Neural progenitor cell (in vitro differentiated cells): ENCODE measurements at regions not wholly inside any gene's neighbourhood (a gene's known extent, or its start where the extent isn't known, plus 50 kb on each side); places are given as distances from the start of the nearest gene placed in this dataset.
"Not testable (repeated sequence)": the region's sequence is repeated elsewhere in the genome, so short reads cannot be mapped to it uniquely, and the experiment has no call there.

Experiments
- DNase-seq: peaks from one replicate; pipeline ENCODE4 v3.0.0-alpha.2; 2016; ENCODE audit warnings: low spot score
- H2AFZ ChIP-seq: fragments of 200-600 bp; sonication (generic); replicated peaks from 2 replicates; pipeline ENCODE4 v1.6.1; 2016; ENCODE audit warnings: antibody characterized with exemption
- H3F3A ChIP-seq: fragments of 200-600 bp; sonication (generic); 2 replicates; pipeline ENCODE4 v1.6.1; 2016; ENCODE audit warnings: antibody characterized with exemption, low read depth
- H3K27ac ChIP-seq: fragments of 200-600 bp; sonication (generic); 2 replicates; pipeline ENCODE4 v1.5.1; 2016; ENCODE audit warnings: mild to moderate bottlenecking
- H3K27me3 ChIP-seq: fragments of 200-600 bp; sonication (generic); 2 replicates; pipeline ENCODE4 v1.6.1; 2016; ENCODE audit warnings: mild to moderate bottlenecking, moderate library complexity
- H3K36me3 ChIP-seq: fragments of 200-600 bp; sonication (generic); 2 replicates; pipeline ENCODE4 v1.5.1; 2016
- H3K4me1 ChIP-seq: fragments of 200-600 bp; sonication (generic); 2 replicates; pipeline ENCODE4 v1.6.1; 2016; ENCODE audit warnings: mixed run types
- H3K4me2 ChIP-seq: fragments of 200-600 bp; sonication (generic); 2 replicates; pipeline ENCODE4 v1.6.1; 2016
- H3K4me3 ChIP-seq: fragments of 200-600 bp; sonication (generic); 2 replicates; pipeline ENCODE4 v1.5.1; 2016
- H3K79me2 ChIP-seq: fragments of 200-600 bp; sonication (generic); 2 replicates; pipeline ENCODE4 v1.6.1; 2016; ENCODE audit warnings: low read depth
- H3K9ac ChIP-seq: fragments of 200-600 bp; sonication (generic); 2 replicates; pipeline ENCODE4 v1.6.1; 2016
- H3K9me3 ChIP-seq: fragments of 200-600 bp; sonication (generic); 2 replicates; pipeline ENCODE4 v1.5.1; 2016; ENCODE audit warnings: low read depth
- H4K20me1 ChIP-seq: fragments of 200-600 bp; sonication (generic); 2 replicates; pipeline ENCODE4 v1.6.1; 2016; ENCODE audit warnings: low read depth
- H3K27ac Mint-ChIP-seq: 3 replicates; pipeline ENCODE4 v1.8.0; 2021; ENCODE audit warnings: mixed read lengths
- H3K27me3 Mint-ChIP-seq: 2 replicates; pipeline ENCODE4 v1.8.0; 2022; ENCODE audit warnings: low read depth, mild to moderate bottlenecking, inconsistent platforms, moderate library complexity, mixed read lengths; ENCODE audit not compliant: insufficient read depth
- H3K36me3 Mint-ChIP-seq: 3 replicates; pipeline ENCODE4 v1.8.0; 2021; ENCODE audit warnings: mixed read lengths
- H3K4me1 Mint-ChIP-seq: 3 replicates; pipeline ENCODE4 v1.8.0; 2021; ENCODE audit warnings: mixed read lengths
- H3K4me3 Mint-ChIP-seq: 3 replicates; pipeline ENCODE4 v1.8.0; 2021; ENCODE audit warnings: mild to moderate bottlenecking, moderate library complexity, mixed read lengths
- H3K9me3 Mint-ChIP-seq: 3 replicates; pipeline ENCODE4 v1.8.0; 2020; ENCODE audit warnings: mixed read lengths

- H3K4me3 ChIP-seq, H3F3A ChIP-seq, H3K9me3 Mint-ChIP-seq, H3K36me3 ChIP-seq, H3K4me3 Mint-ChIP-seq, H3K9me3 ChIP-seq, H3K27ac ChIP-seq, H3K79me2 ChIP-seq, H3K27me3 ChIP-seq, H3K9ac ChIP-seq, H2AFZ ChIP-seq, H3K36me3 Mint-ChIP-seq, DNase-seq, H3K4me2 ChIP-seq, H4K20me1 ChIP-seq, H3K27me3 Mint-ChIP-seq: not testable (repeated sequence)
- peaks cover 14% of the 10 kb centered on the region for H3K4me1 ChIP-seq
- peaks cover 53% of the 10 kb centered on the region for H3K4me1 Mint-ChIP-seq
- peak overlapping the region; percentile 65 for H3K27ac Mint-ChIP-seq
Observed at GRCh38 chr11:67886207-67886606, 117.7 kb downstream of the UNC93B1 start.

- not testable (repeated sequence) for H3K27ac Mint-ChIP-seq, H3K4me3 Mint-ChIP-seq, H3K27me3 Mint-ChIP-seq
Observed at GRCh38 chr11:67885574-67885973, 118.3 kb downstream of the UNC93B1 start.

GRCh38 chr11:67884761-67885558, 118.9 kb downstream of the UNC93B1 start:
- H3K9me3 Mint-ChIP-seq, H3K27me3 ChIP-seq, H4K20me1 ChIP-seq, H3K27me3 Mint-ChIP-seq, H3F3A ChIP-seq, H3K9ac ChIP-seq, H3K79me2 ChIP-seq, H3K36me3 ChIP-seq, H3K4me3 ChIP-seq, H3K27ac ChIP-seq, H3K9me3 ChIP-seq, H3K36me3 Mint-ChIP-seq: not testable (repeated sequence)
- peak overlapping the region; percentile 5 for H3K4me3 Mint-ChIP-seq
- Histone ChIP-seq H3K4me1 (peaks cover 14% of the 10 kb centered on the region), H3K4me2 (peak overlapping the region; percentile 45), H2AFZ (peak overlapping the region; percentile 26)
- peak; percentile 5 for DNase-seq
- H3K27ac Mint-ChIP-seq, result peak overlapping the region; percentile 88
- H3K4me1 Mint-ChIP-seq, result peaks cover 49% of the 10 kb centered on the region

More at GRCh38 chr11:67885574-67885973, 118.3 kb downstream of the UNC93B1 start:
- H3F3A ChIP-seq, H3K4me3 ChIP-seq, H3K27me3 ChIP-seq, DNase-seq, H3K9me3 ChIP-seq, H4K20me1 ChIP-seq, H3K36me3 Mint-ChIP-seq, H3K36me3 ChIP-seq, H3K27ac ChIP-seq, H2AFZ ChIP-seq, H3K9ac ChIP-seq, H3K9me3 Mint-ChIP-seq, H3K4me2 ChIP-seq, H3K79me2 ChIP-seq: not testable (repeated sequence)
- peaks cover 49% of the 10 kb centered on the region for H3K4me1 Mint-ChIP-seq
- H3K4me1 ChIP-seq, result peaks cover 14% of the 10 kb centered on the region

- DNase-seq, H3K36me3 Mint-ChIP-seq, H4K20me1 ChIP-seq, H3K27ac ChIP-seq, H3K4me3 ChIP-seq, H3K9me3 ChIP-seq, H3K9me3 Mint-ChIP-seq, H3K36me3 ChIP-seq, H3K79me2 ChIP-seq, H3F3A ChIP-seq, H3K4me3 Mint-ChIP-seq, H3K27me3 Mint-ChIP-seq, H3K9ac ChIP-seq, H3K27me3 ChIP-seq: not testable (repeated sequence)
- H3K4me1 Mint-ChIP-seq, result peaks cover 49% of the 10 kb centered on the region
- Histone ChIP-seq H3K4me1 (peaks cover 14% of the 10 kb centered on the region), H2AFZ (peak overlapping the region; percentile 26), H3K4me2 (peak overlapping the region; percentile 45)
- peak overlapping the region; percentile 55 for H3K27ac Mint-ChIP-seq
Observed at GRCh38 chr11:67884073-67884757, 119.7 kb downstream of the UNC93B1 start.

- not testable (repeated sequence) for H3K4me3 Mint-ChIP-seq, H3K4me3 ChIP-seq, H3K36me3 ChIP-seq, H3K9me3 ChIP-seq, H3K9ac ChIP-seq, H3K36me3 Mint-ChIP-seq, H3F3A ChIP-seq, H3K27ac ChIP-seq, H3K79me2 ChIP-seq, H3K27me3 Mint-ChIP-seq, H3K27me3 ChIP-seq, H2AFZ ChIP-seq, H3K9me3 Mint-ChIP-seq, H3K4me2 ChIP-seq, DNase-seq, H3K27ac Mint-ChIP-seq, H4K20me1 ChIP-seq
- H3K4me1 ChIP-seq, result peaks cover 14% of the 10 kb centered on the region
- peaks cover 40% of the 10 kb centered on the region for H3K4me1 Mint-ChIP-seq
Observed at GRCh38 chr11:67882304-67882703, 121.6 kb downstream of the UNC93B1 start.

- not testable (repeated sequence) for H3K27ac ChIP-seq, H3K9me3 ChIP-seq, H3K27ac Mint-ChIP-seq, H3K36me3 ChIP-seq, H3K9me3 Mint-ChIP-seq, H2AFZ ChIP-seq, H3K4me3 ChIP-seq, H3K79me2 ChIP-seq, DNase-seq, H3K27me3 Mint-ChIP-seq, H4K20me1 ChIP-seq, H3K4me3 Mint-ChIP-seq, H3F3A ChIP-seq, H3K9ac ChIP-seq, H3K27me3 ChIP-seq, H3K4me2 ChIP-seq, H3K36me3 Mint-ChIP-seq
- peaks cover 14% of the 10 kb centered on the region for H3K4me1 ChIP-seq
- peaks cover 35% of the 10 kb centered on the region for H3K4me1 Mint-ChIP-seq
Observed at GRCh38 chr11:67881836-67882235, 122.1 kb downstream of the UNC93B1 start.

- not testable (repeated sequence) for H3K27me3 ChIP-seq, H3F3A ChIP-seq, H3K9me3 Mint-ChIP-seq, DNase-seq, H3K9ac ChIP-seq, H2AFZ ChIP-seq, H3K4me2 ChIP-seq, H3K9me3 ChIP-seq, H4K20me1 ChIP-seq, H3K4me3 ChIP-seq, H3K36me3 Mint-ChIP-seq, H3K4me3 Mint-ChIP-seq, H3K36me3 ChIP-seq, H3K27ac ChIP-seq, H3K27ac Mint-ChIP-seq, H3K79me2 ChIP-seq, H3K27me3 Mint-ChIP-seq
- H3K4me1 Mint-ChIP-seq, result peaks cover 24% of the 10 kb centered on the region
- H3K4me1 ChIP-seq, result peaks cover 14% of the 10 kb centered on the region
Observed at GRCh38 chr11:67880594-67881196, 123.2 kb downstream of the UNC93B1 start.

- not testable (repeated sequence) for H3K9ac ChIP-seq, H3F3A ChIP-seq, H4K20me1 ChIP-seq, H3K4me1 Mint-ChIP-seq, H3K9me3 ChIP-seq, H3K27me3 Mint-ChIP-seq, H3K27ac Mint-ChIP-seq, H3K4me1 ChIP-seq, H3K4me2 ChIP-seq, H3K4me3 Mint-ChIP-seq, H3K36me3 ChIP-seq, H3K27ac ChIP-seq, DNase-seq, H3K79me2 ChIP-seq, H3K36me3 Mint-ChIP-seq, H2AFZ ChIP-seq, H3K9me3 Mint-ChIP-seq, H3K27me3 ChIP-seq, H3K4me3 ChIP-seq
Observed at GRCh38 chr11:67878666-67879065, 125.2 kb downstream of the UNC93B1 start.
